Breast epithelium (tissue), 3 donors: ENCODE measurements at regions not wholly inside any gene's neighbourhood (a gene's known extent, or its start where the extent isn't known, plus 50 kb on each side); places are given as distances from the start of the nearest gene placed in this dataset.

Experiments used
- POLR2A ChIP-seq: fragments of 450-650 bp; IDR thresholded peaks from one replicate; pipeline ENCODE4 v1.6.1; 2016; ENCODE audit warnings: antibody characterized with exemption, mild to moderate bottlenecking, moderate library complexity
- POLR2AphosphoS5 ChIP-seq, 3 donors: sonication (generic); formaldehyde crosslinking; IDR thresholded peaks; one replicate each; pipeline ENCODE4 v1.6.1; 2017; ENCODE audit warnings: antibody characterized with exemption in 3 of 3
- TF ChIP-seq, protein P1 (sequence below), 3 donors: fragments of 450-650 bp; IDR thresholded peaks; one replicate each; pipeline ENCODE4 v1.5.1; 2016 to 2017; ENCODE audit warnings: antibody characterized with exemption in 3 of 3, mild to moderate bottlenecking in 3 of 3, moderate library complexity in 3 of 3

DNA sequence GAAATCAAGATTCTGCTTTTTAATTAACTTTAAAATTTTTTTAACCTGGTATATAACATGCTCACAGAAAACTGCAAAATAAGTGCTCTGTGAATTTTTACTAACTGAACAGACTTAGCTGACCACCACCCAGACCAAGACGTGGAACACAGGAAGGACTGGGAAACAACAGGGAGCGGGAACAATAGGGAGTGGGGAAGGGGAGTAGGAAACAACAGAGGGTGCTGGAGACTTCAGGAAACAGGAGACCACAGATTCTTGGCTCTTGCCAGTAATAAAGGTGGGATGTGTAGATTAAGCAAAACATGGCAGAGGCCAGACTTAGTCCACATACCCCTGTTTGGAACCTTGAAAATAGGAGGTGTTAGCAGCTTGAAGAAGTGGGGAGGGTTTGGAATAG, 51.4 kb upstream of the TMCC3 start:
- TF ChIP-seq, protein P1, sequence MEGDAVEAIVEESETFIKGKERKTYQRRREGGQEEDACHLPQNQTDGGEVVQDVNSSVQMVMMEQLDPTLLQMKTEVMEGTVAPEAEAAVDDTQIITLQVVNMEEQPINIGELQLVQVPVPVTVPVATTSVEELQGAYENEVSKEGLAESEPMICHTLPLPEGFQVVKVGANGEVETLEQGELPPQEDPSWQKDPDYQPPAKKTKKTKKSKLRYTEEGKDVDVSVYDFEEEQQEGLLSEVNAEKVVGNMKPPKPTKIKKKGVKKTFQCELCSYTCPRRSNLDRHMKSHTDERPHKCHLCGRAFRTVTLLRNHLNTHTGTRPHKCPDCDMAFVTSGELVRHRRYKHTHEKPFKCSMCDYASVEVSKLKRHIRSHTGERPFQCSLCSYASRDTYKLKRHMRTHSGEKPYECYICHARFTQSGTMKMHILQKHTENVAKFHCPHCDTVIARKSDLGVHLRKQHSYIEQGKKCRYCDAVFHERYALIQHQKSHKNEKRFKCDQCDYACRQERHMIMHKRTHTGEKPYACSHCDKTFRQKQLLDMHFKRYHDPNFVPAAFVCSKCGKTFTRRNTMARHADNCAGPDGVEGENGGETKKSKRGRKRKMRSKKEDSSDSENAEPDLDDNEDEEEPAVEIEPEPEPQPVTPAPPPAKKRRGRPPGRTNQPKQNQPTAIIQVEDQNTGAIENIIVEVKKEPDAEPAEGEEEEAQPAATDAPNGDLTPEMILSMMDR (IDR thresholded peaks at IDR 0.05) = no peak
- TF ChIP-seq POLR2AphosphoS5 (IDR thresholded peaks at IDR 0.05) (no peak), POLR2A (no peak)
